GM19463 (cell line): ENCODE measurements at regions not wholly inside any gene's neighbourhood (a gene's known extent, or its start where the extent isn't known, plus 50 kb on each side); places are given as distances from the start of the nearest gene placed in this dataset.
"Not testable (repeated sequence)": the region's sequence is repeated elsewhere in the genome, so short reads cannot be mapped to it uniquely, and the experiment has no call there.

ENCODE experiments used
- ATAC-seq: cut with Tn5 transposase; IDR thresholded peaks from one replicate; pipeline ENCODE4 v1.9.1; 2021; ENCODE audit warnings: mild to moderate bottlenecking, moderate library complexity; ENCODE audit not compliant: unreplicated experiment

DNA sequence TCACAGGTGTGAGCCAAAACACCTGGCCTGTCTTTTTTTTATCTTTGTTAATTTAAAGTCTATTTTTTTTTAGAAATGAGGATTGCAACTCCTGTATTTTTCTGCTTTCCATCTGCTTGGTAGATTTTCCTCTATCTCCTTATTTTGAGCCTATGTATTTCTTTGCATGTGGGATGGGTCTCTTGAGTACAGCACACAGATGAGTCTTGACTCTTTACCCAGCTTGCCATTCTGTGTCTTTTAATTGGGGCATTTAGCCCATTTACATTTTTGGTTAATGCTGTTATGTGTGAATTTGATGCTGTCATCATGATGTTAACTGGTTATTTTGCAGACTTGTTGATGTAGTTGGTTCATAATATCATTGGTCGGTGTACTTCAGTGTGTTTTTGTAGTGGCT, 317.4 kb downstream of the IPO8 start:
- no peak for ATAC-seq

DNA sequence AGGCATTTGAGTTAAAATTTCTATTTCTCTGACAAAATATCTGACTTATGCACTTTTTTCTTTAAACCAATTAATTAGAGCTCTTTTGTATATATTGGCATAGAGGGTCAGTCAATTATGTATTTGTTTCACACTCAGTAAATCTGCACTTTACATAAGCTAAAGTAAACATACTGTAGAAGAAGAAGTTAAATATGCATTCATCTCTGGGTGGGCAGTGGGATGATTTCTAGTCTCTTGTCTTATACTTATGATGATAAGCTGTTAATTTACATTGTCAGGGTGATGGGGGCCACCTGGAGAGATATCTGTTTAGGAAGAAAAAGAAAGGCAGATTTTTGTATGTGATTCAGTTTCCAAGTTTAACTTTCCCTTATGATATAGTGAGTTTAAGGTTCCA, 330.8 kb downstream of the IPO8 start:
- ATAC-seq, result no peak

DNA sequence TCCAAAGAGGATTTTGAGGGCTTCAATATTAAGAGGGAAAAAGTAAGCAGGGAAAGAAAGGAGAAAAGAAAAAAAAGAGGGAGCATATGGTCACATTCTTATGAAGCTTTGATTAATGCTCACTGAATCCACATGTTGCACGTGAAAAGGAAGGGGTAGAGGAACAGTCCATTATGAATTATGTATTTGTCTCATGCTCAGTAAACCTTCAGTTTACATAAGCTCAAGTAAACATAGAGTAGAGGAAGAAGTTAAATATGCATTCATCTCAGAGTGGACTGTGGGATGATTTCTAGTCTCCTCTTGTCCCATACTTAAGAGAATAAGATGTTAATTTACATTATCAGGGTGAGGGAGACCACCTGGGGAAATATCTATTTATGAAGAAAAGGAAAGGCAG, 334.5 kb downstream of the IPO8 start:
- ATAC-seq, result no peak

DNA sequence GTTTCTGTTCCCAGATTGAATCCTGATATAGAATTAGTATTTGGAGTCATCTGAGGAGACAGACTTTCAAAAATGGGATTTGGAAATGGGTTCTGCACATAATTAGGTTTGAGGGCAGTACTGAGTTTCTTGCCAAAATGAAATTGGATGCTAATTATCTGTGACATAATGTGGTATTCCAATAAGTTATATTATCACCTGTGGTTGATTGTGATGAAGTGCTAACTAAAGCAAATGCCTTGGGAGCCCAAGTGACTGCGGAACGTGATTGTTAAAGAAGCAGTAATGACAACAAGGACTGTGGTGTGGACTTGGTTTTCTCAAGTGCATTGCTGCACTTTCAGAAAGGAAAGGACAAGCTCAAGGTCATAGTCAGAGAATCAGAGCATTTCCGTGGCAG, 337.0 kb downstream of the IPO8 start:
- ATAC-seq, result no peak

DNA sequence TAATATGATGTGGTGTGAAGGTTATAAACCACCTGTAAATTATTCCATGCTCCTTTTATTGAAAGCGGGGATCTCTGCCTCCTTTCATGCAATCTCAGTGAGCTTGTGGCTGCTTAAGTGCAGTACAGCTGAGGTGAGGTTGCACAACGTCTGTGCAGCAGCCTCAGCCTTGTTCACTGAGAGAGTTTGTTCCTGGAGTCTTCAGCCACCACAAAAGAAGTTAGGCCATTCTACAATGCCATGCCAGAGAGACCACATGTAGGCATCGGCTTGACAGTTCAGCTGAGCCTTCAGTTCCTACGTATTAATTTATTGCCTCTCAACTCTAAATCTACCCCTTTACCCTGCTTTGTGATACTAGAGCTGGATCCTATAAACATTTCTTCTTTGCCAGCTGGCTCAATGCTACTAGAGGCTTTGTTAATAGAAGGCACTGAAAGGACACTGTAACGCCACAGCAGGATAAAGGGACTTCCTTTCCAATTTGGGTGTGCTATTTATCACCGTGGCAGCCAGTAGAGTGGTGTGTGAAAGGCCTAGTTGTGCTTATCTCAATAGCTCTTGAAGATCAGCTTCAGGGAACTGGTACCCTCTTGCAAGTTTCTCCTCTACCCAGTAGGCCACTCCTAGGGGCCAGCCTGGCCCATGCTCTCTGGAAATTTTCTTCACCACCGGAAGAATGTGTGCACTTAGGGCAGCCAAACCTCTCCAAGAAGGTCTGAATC, 337.7 kb downstream of the IPO8 start:
- no peak for ATAC-seq

DNA sequence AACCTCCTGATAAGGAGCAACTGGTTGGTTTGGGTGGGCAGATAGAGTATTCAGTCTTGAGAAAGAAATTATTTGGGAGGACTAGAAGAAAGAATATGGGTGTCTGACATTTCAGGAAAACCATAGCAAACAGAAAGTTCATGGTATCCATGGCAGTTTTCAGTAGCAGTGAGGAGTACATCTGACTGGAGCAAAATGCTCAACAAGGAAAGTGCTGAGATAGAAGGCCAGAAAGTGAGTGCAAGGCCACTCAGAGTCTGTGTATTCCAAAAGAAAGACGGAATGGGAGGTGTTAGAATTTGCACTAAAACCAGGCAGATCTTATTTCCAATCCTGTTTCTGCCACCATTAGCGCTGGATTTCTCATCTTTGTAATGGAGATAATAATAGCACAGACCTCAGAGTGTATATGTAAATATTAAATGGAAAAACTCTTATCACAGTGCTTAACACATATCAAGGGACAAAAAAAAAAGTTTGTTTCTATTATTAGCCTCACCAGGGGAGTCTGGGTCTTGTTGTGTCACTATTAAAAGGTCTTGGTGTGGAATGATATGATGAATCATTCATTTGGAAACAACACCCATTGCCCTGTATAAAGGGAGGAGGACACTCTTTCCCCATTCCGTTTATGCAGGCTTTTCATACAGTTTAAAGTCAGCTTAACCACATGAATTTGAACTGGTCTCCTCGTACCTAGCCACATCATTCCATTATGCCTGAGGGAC, 349.8 kb downstream of the IPO8 start:
- ATAC-seq, result no peak

DNA sequence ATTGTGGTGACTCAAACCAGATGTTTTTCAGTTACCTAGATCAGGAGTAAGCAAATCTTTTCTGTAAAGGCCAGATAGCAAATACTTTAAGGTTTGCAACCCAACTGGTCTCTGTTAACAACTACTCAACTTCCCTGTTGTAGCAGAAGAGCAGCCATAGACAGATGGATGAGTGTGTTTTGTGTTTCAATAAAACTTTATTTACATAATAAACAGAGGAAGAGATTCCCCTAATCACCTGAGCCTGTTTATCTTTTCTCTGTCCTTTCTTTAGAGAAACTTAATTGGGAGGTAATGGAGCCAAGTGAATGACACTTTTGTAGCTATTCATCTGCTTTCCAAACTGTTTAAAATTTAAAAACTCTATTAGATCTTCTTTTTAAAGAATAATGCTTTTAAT, 365.1 kb downstream of the IPO8 start:
- ATAC-seq, result no peak

DNA sequence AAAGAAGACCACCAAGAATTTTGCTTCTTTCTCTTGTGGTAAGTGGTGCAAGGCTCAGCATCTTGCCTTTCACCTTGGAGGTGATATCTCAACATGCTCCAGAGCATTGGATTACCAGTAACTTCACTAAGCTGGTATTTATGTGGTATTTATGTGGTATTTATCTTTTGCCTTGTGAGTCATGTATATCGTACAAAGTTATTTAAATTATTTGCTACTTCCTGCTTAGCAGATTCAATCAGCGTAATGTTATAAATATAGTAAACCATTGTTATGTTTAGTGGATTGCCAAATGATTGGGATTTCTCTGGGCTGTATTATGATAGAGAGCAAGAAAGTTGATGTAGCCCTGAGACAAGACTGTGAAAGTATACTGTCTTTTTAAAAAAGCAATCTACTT, 366.4 kb downstream of the IPO8 start:
- ATAC-seq, result no peak

DNA sequence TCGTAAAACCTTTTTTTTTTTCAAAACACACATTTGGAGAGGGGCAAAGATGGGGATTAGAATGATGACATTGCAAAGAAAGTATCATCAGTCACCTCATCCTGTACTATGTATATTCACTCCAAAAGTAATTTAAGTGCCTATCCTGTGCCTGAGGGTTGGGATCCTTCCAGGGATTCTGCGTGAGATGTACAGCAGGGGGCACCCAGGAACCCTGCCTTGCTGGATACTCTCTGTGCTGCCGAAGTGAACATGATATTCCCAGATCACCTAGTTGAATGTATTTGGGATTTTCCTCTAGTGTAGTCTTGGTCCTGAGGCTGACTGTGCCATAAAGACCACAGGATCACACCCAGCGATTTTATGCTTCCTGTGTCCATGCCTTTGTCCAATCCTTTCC, 372.7 kb downstream of the IPO8 start:
- ATAC-seq, result no peak

DNA sequence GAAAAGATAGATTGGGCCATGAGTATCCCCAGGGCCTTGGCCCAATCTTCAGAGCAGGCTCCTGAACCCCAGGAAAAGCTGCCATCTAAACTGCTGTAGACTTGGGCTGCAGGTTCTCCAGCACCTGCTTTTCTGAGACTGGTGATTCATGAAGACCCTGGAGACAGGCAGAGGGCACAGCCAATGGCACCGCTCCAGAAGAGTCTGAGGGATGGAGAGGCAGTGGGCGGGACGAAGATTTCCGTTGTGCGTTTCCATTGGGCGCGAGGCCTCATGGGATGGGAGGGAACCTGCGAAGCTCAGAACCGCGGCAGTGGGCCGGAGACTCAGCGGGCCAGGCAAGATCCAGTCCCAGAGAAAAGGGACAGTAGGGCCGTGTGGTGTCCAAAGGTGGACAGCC, 375.1 kb downstream of the IPO8 start:
- no peak for ATAC-seq

DNA sequence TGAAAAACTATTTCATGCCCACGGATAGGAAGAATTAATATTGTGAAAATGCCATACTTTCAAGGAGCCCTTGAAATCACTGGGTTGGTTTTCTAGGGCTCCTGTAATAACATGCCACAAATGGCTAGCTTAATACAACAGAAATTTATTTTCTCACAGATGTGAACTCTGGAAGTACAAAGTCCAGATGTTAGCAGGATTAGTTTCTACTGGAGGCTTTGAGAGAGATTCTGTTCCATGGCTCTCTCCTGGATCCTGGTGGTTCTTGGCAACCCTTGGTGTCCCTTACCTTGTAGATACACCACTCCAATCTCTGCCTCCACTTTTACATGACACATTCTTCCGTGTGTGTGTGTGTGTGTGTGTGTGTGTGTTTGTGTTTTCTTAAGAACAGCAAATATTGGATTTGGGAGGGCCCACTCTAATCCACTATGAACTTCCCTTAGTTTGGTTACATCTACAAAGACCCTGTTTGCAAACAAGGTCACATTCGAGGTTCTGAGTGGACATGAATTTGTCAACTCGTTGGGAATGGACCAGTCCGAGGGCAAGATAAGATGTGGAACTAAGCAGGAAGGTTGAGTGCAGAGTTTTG, 381.1 kb downstream of the IPO8 start:
- ATAC-seq, result no peak

DNA sequence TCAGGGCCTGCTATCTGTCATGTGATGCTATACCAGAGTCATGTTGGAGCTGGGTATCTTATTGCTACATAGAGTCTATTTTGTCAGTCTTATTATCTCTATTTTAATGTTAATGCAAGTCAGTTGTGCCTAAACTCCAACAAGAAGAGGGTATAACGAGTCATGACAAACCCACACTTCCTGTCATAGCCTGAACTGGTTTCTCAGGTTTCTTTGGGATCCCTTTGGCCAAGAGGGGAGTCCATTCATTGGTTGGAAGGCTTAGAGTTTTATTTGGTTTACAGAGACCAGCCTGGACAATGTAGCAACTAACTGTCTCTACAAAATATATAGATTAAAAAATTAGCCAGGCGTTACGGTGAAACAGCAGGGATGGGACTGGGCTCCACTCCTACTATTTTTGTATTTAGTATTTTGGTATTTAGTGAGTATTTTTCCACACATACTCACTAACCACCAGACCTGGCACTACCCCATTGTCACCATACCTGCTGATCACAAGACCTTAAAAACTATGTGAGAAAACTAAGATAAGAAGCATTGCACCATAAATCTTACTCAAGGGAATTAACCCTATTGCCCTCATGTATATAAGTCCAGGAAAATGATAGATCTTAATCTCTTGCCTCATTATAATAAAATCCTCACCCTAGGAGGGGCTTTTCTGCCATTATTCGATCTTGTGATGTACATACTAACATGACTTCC, 387.5 kb downstream of the IPO8 start:
- ATAC-seq, result no peak

DNA sequence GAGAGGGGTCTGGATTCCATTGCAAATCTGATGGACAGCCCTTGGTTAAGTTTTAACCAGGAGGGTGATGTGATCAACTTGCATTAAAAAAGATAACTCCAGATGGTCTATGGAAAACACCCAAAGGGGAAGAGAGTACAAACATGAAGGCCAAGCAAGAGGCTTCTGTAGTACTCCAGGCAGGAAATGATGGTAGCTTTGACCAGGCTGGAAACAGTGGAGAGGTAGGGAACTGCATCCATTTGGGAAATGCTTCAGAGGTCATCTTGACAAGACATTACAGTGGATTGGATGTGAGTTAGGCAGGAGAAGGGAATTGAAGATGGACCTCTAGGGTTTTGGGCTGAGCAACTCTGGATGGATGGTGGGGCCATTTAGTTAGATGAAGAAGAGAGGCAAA, 391.1 kb downstream of the IPO8 start:
- ATAC-seq, result no peak

DNA sequence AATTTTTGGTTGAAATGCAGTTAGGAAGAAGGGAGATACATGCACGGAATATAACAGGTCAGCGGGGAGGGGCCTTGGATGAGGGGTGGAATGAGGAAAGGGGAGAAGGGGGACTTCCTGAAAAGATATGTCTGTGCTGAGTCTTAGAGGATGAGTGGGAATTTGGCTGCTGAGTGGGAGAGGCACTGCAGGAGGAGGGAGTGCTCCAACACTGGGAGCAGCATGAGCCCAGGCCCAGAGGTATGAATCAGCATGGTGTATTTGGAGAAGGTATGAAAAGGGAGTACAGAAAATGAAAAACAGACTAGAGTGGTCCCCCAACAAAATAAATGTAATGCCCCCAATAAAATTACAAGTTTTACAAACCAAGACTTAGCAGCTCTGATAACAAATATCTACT, 394.4 kb downstream of the IPO8 start:
- no peak for ATAC-seq

DNA sequence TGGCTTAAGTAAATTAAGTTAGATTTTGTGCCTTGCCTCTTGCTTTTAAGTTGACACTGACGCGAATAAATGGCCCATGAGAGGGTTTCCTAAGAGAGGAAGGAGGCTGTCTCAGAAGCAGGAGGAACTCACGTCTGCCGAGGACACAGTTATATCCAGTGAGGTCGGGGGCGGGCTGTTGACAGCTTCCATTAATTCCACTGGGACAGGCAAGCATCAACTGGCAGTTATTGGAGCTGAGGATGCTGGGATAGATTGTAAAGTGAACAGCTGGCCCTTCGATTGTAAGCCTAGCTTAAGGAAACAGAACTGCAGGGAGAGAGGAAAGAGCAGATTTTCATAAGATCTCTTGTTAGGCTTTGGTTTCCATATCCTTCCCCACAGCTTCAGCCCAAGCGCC, 399.2 kb downstream of the IPO8 start:
- no peak for ATAC-seq

DNA sequence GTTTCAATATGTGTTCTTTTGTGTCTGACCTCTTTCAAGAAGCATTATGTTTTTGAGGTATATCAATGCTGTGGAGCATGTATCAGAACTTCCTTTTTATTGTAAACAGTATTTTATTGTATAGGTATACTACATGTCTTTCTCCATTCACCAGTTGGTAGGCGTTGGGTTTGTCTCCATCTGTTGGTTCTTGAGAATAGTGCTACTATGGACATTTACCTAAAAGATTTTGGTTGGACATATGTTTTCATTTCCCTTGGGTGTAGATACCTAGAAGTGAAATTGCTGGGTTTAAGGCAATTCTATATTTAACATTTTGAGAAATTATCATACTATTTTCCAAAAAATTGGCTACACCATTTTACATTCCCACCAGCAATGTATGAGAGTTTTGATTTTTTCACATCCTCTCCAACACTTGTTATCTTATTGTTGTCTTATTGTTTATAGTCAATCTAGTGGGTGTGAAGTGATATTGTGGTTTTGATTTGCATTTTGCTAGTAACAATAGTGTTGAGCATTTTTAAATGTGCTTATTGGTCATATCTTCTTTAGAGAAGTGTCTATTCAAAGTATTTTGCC, 409.2 kb downstream of the IPO8 start:
- no peak for ATAC-seq

DNA sequence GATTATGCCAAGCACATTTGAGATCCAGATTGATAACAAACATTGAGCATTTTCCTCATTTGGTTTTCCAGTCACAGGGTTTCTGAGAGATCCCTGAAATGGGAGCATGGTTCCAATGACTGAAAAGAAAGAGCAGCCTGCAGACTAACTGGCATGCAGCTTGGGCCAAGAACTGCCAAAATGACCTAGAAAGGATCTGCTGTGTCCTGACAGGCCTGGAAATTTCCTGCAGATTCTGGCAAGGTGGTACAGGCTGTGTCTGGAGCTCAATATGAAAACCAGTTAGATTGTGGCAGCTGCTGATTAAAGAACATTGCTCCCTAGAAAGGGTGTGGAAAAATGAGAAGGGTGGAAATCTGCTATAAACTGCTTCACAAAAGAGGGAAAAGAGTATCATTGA, 417.3 kb downstream of the IPO8 start:
- no peak for ATAC-seq

DNA sequence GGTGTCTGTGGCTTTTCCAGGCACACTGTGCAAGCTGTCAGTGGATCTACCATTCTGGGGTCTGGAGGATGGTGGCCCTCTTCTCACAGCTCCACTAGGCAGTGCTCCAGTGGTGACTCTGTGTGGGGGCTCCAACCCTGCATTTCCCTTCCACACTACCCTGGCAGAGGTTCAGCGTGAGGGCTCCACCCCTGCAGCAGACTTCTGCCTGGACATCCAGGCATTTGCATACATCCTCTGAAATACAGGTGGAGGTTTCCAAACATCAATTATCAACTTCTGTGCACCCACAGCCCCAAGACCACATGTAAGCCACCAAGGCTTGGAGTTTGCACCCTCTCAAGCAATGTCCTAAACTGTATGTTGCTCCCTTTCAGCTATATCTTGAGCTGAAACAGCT, 423.2 kb downstream of the IPO8 start:
- ATAC-seq, result not testable (repeated sequence)

DNA sequence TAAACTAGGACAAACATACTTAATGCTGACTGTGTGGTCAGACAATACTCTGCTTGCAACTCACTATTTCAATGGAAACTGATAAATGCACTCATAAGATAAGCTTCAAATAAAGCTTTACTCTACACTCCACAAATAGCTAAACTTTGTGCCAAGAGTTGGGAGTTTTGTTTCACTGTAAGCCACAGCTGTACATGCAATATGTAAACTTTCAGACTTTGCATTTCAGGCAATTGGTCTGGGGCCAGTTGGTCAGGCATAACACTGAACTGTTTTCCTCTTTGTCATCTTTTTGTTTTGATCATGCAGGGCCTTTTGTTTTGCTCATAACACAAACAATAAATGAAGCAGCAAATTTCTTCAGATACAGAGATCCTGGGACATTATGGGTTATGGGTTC, 426.2 kb downstream of the IPO8 start:
- no peak for ATAC-seq

DNA sequence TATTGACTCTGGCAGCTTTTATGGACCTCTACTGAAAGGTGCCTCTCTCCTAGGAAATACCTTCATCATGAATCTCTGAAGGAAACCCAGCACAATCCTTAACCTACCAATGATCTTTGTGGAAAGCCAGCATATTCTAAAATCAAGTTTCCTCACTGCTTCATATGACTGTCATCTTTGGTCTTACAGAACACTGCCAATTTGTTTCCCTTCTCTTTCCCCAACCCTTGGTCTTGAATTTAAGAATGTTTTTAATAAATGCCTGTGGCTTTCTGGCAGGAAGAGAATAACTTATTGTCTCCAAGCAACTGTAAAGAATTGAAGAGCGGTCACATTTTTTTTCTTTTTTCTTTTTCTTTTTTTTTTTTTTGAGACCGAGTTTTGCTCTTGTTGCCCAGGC, 427.6 kb downstream of the IPO8 start:
- no peak for ATAC-seq

DNA sequence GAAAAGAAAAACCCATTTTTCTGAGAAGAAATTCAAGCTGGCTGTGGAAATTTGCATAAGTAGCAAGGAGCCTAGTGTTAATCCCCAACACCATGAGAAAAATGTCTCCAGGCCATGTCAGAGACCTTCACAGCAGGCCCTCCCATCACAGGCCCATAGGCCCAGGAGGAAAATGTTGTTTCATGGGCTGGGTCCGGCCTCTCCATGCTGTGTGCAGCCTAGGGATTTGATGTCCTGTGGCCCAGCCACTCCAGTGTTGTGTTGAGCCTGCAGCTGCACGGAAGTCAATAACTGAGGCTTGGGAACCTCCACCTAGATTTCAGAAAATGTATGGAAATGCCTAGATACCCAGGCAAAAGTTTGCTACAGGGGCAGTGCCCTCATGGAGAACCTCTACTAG, 432.2 kb downstream of the IPO8 start:
- ATAC-seq, result no peak
